IMR-90 (cell line): ENCODE measurements at regions not wholly inside any gene's neighbourhood (a gene's known extent, or its start where the extent isn't known, plus 50 kb on each side); places are given as distances from the start of the nearest gene placed in this dataset.

Experiments used
- ATAC-seq: fragments of 200-7000 bp; cut with Tn5 transposase; 2 replicates; pipeline ENCODE4 v1.9.1; 2020; ENCODE audit warnings: low read depth, mild to moderate bottlenecking, moderate library complexity
- BruUV-seq: library from RNA; stranded (reverse); fragments of 400-500 nt; replicated peaks from 2 replicates; lab custom pipeline; 2021; lab: Mats Ljungman, UMichigan
- CTCF ChIA-PET: fragments of 300-600 bp; formaldehyde crosslinking; extraction: SDS; loops from one replicate; lab custom pipeline; 2021; ENCODE audit warnings: antibody characterized with exemption; lab: Yijun Ruan, JAX
- POLR2A ChIA-PET: fragments of 300-600 bp; sonication (Branson Sonifier 250); formaldehyde crosslinking; loops from one replicate; lab custom pipeline; 2022; ENCODE audit warnings: antibody characterized with exemption; ENCODE audit not compliant: unreplicated experiment; lab: Charles Lee
- DNase-seq: peaks from one replicate; pipeline ENCODE4 v3.0.0; 2013
- H2AFZ ChIP-seq: replicated peaks from 2 replicates; pipeline ENCODE3; 2013; ENCODE audit warnings: low read length, mild to moderate bottlenecking; ENCODE audit not compliant: poor library complexity
- H2AK5ac ChIP-seq: 2 replicates; pipeline ENCODE4 v1.6.1; 2013; ENCODE audit warnings: low read depth, low read length, inconsistent platforms
- H2AK9ac ChIP-seq: replicated peaks from 2 replicates; pipeline ENCODE3; 2013; ENCODE audit warnings: mild to moderate bottlenecking, low read depth, low read length, moderate library complexity; ENCODE audit not compliant: poor library complexity
- H2BK120ac ChIP-seq: 2 replicates; pipeline ENCODE4 v1.6.1; 2013; ENCODE audit warnings: low read depth, low read length, inconsistent platforms
- H2BK15ac ChIP-seq: 3 replicates; pipeline ENCODE4 v1.6.1; 2013; ENCODE audit warnings: low read depth, low read length, inconsistent platforms
- H2BK20ac ChIP-seq: 2 replicates; pipeline ENCODE4 v1.6.1; 2013; ENCODE audit warnings: low read depth, mild to moderate bottlenecking, inconsistent platforms, low read length, moderate library complexity
- H2BK5ac ChIP-seq: 2 replicates; pipeline ENCODE4 v1.6.1; 2013; ENCODE audit warnings: mild to moderate bottlenecking, low read depth, low read length, inconsistent platforms; ENCODE audit not compliant: poor library complexity, severe bottlenecking
- H3K14ac ChIP-seq: replicated peaks from 2 replicates; pipeline ENCODE4 v1.6.1; 2013; ENCODE audit warnings: low read depth, low read length, inconsistent platforms
- H3K18ac ChIP-seq: 2 replicates; pipeline ENCODE4 v1.6.1; 2013; ENCODE audit warnings: low read depth, low read length, control low read depth
- H3K23ac ChIP-seq: 2 replicates; pipeline ENCODE4 v1.6.1; 2013; ENCODE audit warnings: low read depth, low read length, inconsistent platforms
- H3K27ac ChIP-seq: 2 replicates; pipeline ENCODE4 v1.5.1; 2013; ENCODE audit warnings: mild to moderate bottlenecking, control low read depth, low read length; ENCODE audit not compliant: insufficient read depth
- H3K27me3 ChIP-seq: 2 replicates; pipeline ENCODE4 v1.6.1; 2013; ENCODE audit warnings: low read length; ENCODE audit not compliant: control insufficient read depth, insufficient read depth
- H3K36me3 ChIP-seq: 2 replicates; pipeline ENCODE4 v1.6.1; 2013; ENCODE audit warnings: low read length, mixed read lengths; ENCODE audit not compliant: control insufficient read depth, insufficient read depth
- H3K4ac ChIP-seq: 2 replicates; pipeline ENCODE4 v1.6.1; 2013; ENCODE audit warnings: low read depth, low read length, inconsistent platforms
- H3K4me1 ChIP-seq: 2 replicates; pipeline ENCODE4 v1.6.1; 2013; ENCODE audit warnings: low read length, mixed read lengths; ENCODE audit not compliant: control insufficient read depth, insufficient read depth
- H3K4me2 ChIP-seq: 2 replicates; pipeline ENCODE4 v1.6.1; 2013; ENCODE audit warnings: low read depth, mild to moderate bottlenecking, control low read depth, low read length, moderate library complexity
- H3K4me3 ChIP-seq: 2 replicates; pipeline ENCODE4 v1.5.1; 2013; ENCODE audit warnings: low read depth, mild to moderate bottlenecking, control low read depth, low read length, moderate library complexity; ENCODE audit not compliant: insufficient read depth
- H3K56ac ChIP-seq: 2 replicates; pipeline ENCODE4 v1.6.1; 2013; ENCODE audit warnings: low read length, inconsistent platforms; ENCODE audit not compliant: insufficient read depth; ENCODE audit errors: extremely low read depth
- H3K79me1 ChIP-seq, 2 experiments: 2 replicates each; pipeline ENCODE4 v1.6.1; 2013; ENCODE audit warnings: low read length in 2 of 2, inconsistent platforms in 1 of 2, low read depth in 1 of 2
- H3K9ac ChIP-seq: 2 replicates; pipeline ENCODE4 v1.6.1; 2013; ENCODE audit warnings: low read depth, low read length, control low read depth
- H3K9me1 ChIP-seq: 2 replicates; pipeline ENCODE4 v1.6.1; 2013; ENCODE audit warnings: low read length, inconsistent platforms; ENCODE audit not compliant: insufficient read depth
- H3K9me3 ChIP-seq: 2 replicates; pipeline ENCODE4 v1.6.1; 2013; ENCODE audit warnings: low read length; ENCODE audit not compliant: control insufficient read depth, insufficient read depth
- H4K20me1 ChIP-seq: 2 replicates; pipeline ENCODE4 v1.6.1; 2013; ENCODE audit warnings: low read length, inconsistent platforms; ENCODE audit not compliant: insufficient read depth
- H4K5ac ChIP-seq: 2 replicates; pipeline ENCODE4 v1.6.1; 2013; ENCODE audit warnings: mild to moderate bottlenecking, low read depth, low read length, control low read depth
- H4K8ac ChIP-seq, 2 experiments: 2 replicates each; pipeline ENCODE4 v1.6.1; 2013; ENCODE audit warnings: low read depth in 2 of 2, low read length in 2 of 2, control low read depth in 1 of 2, inconsistent platforms in 1 of 2
- H4K91ac ChIP-seq: 2 replicates; pipeline ENCODE4 v1.6.1; 2013; ENCODE audit warnings: low read depth, low read length, inconsistent platforms; ENCODE audit not compliant: insufficient read depth
- BHLHE40 ChIP-seq: fragments of 150-350 bp; IDR thresholded peaks from 2 replicates; pipeline ENCODE4 v1.6.1; 2016; ENCODE audit warnings: mild to moderate bottlenecking, low read depth, low read length
- CEBPB ChIP-seq: IDR thresholded peaks from 2 replicates; pipeline ENCODE4 v1.6.1; 2012; ENCODE audit warnings: low read depth, low read length, improper control_type of control experiment
- CHD1 ChIP-seq: IDR thresholded peaks from 2 replicates; pipeline ENCODE4 v1.6.1; 2012; ENCODE audit warnings: low read depth, low read length, improper control_type of control experiment
- CTCF ChIP-seq: conservative IDR thresholded peaks from 2 replicates; pipeline ENCODE4 v1.5.1; 2012; ENCODE audit warnings: mild to moderate bottlenecking, low read depth, low read length, improper control_type of control experiment
- ELK1 ChIP-seq: fragments of 150-350 bp; IDR thresholded peaks from 2 replicates; pipeline ENCODE4 v1.6.1; 2016; ENCODE audit warnings: low read depth, mild to moderate bottlenecking, low read length, moderate library complexity, borderline replicate concordance
- FOS ChIP-seq: fragments of 150-350 bp; IDR thresholded peaks from 2 replicates; pipeline ENCODE4 v1.6.1; 2016; ENCODE audit warnings: low read depth, low read length
- MAFK ChIP-seq: IDR thresholded peaks from 2 replicates; pipeline ENCODE4 v1.6.1; 2012; ENCODE audit warnings: low read depth, low read length, improper control_type of control experiment
- MAZ ChIP-seq: IDR thresholded peaks from 2 replicates; pipeline ENCODE4 v1.6.1; 2012; ENCODE audit warnings: low read depth, mild to moderate bottlenecking, low read length, improper control_type of control experiment, moderate library complexity, borderline replicate concordance
- MXI1 ChIP-seq: IDR thresholded peaks from 2 replicates; pipeline ENCODE4 v1.6.1; 2012; ENCODE audit warnings: low read depth, mild to moderate bottlenecking, low read length, moderate library complexity, borderline replicate concordance
- NFE2L2 ChIP-seq: fragments of 150-350 bp; IDR thresholded peaks from 2 replicates; pipeline ENCODE4 v1.6.1; 2016; ENCODE audit warnings: low read depth, mild to moderate bottlenecking, low read length
- POLR2A ChIP-seq: IDR thresholded peaks from 2 replicates; pipeline ENCODE4 v1.6.1; 2012; ENCODE audit warnings: mild to moderate bottlenecking, low read depth, low read length
- RAD21 ChIP-seq: IDR thresholded peaks from 2 replicates; pipeline ENCODE4 v1.6.1; 2012; ENCODE audit warnings: low read length, improper control_type of control experiment
- RCOR1 ChIP-seq: IDR thresholded peaks from 2 replicates; pipeline ENCODE4 v1.6.1; 2012; ENCODE audit warnings: mild to moderate bottlenecking, low read length, improper control_type of control experiment; ENCODE audit not compliant: insufficient replicate concordance
- RFX5 ChIP-seq: IDR thresholded peaks from 2 replicates; pipeline ENCODE4 v1.8.0; 2012; ENCODE audit warnings: low read depth, mild to moderate bottlenecking, low read length, moderate library complexity
- SMC3 ChIP-seq: fragments of 150-350 bp; IDR thresholded peaks from 2 replicates; pipeline ENCODE4 v1.6.1; 2016; ENCODE audit warnings: low read depth, mild to moderate bottlenecking, antibody characterized with exemption, low read length, moderate library complexity
- USF2 ChIP-seq: fragments of 150-350 bp; IDR thresholded peaks from 2 replicates; pipeline ENCODE4 v1.6.1; 2017; ENCODE audit warnings: mild to moderate bottlenecking, antibody characterized with exemption, low read length, low read depth
- WGBS, 2 experiments: methylation state at CpG; one replicate each; pipeline versions ENCODE4 v1.1.5 to v1.1.7; 2013; ENCODE audit warnings: missing lambda C conversion rate in 2 of 2; ENCODE audit not compliant: insufficient read length in 1 of 2; ENCODE audit errors: extremely low coverage in 2 of 2; 5-methylcytosine and 5-hydroxymethylcytosine counted together
- dilution Hi-C: fragments of 300-500 bp; cut with HindIII; formaldehyde crosslinking; loops from one replicate; pipeline ENCODE4 v1.14.3; 2018; ENCODE audit warnings: low sequenced_read_pairs; ENCODE audit not compliant: unreplicated experiment
- in situ Hi-C: fragments of 300-500 bp; cut with MboI; formaldehyde crosslinking; loops from 3 replicates; pipeline ENCODE4 v1.14.3; 2019; ENCODE audit warnings: low sequenced_read_pairs, inconsistent platforms, mixed read lengths
- intact Hi-C: fragments of 100-400 bp; cut with micrococcal nuclease; formaldehyde crosslinking; loops from 2 replicates; pipeline ENCODE4 v1.10.0; 2022

- Histone ChIP-seq H2AK5ac (no peak overlapping the region), H3K4me1 (no peaks in the 10 kb centered on the region), H3K23ac (no peak overlapping the region), H3K9ac (no peak overlapping the region), H4K5ac (no peak overlapping the region), H2BK120ac (no peak overlapping the region), H3K14ac (no peak overlapping the region), H3K27me3 (no peaks in the 10 kb centered on the region), H4K20me1 (no peaks in the 10 kb centered on the region), H3K9me1 (no peaks in the 10 kb centered on the region), H2BK15ac (no peak overlapping the region), H3K4me3 (no peak overlapping the region), H4K91ac (no peak overlapping the region), H3K18ac (no peak overlapping the region), H4K8ac (no peak overlapping the region), H3K79me1 (no peaks in the 10 kb centered on the region), H3K4me2 (no peak overlapping the region), H3K9me3 (peaks cover 2% of the 10 kb centered on the region), H3K4ac (no peak overlapping the region), H3K56ac (no peak overlapping the region), H2BK5ac (no peak overlapping the region), H2BK20ac (no peak overlapping the region), H2AK9ac (no peak overlapping the region), H2AFZ (no peak overlapping the region), H3K36me3 (no peaks in the 10 kb centered on the region), H3K27ac (no peak overlapping the region)
- WGBS, 2 experiments = no CpG with 5 or more reads among the region's 5 CpGs
- dilution Hi-C loops = no loop called here
- DNase-seq (no peak), ATAC-seq (no peak)
- ChIA-PET CTCF (no interaction called here), POLR2A (no interaction called here)
- TF ChIP-seq MAZ (no peak), POLR2A (no peak), ELK1 (no peak), BHLHE40 (no peak), RAD21 (no peak), RFX5 (no peak), SMC3 (no peak), RCOR1 (no peak), MAFK (no peak), MXI1 (no peak), CTCF (no peak), CHD1 (no peak), CEBPB (no peak), USF2 (no peak), NFE2L2 (no peak), FOS (no peak)
- intact Hi-C loops = no loop called here
- in situ Hi-C loops = no loop called here
- BruUV-seq = no TSS peak
Observed at GRCh38 chr4:154120006-154120676, 331.3 kb upstream of the SFRP2 start.
